Tibial nerve (tissue), 4 donors: ENCODE measurements at regions not wholly inside any gene's neighbourhood (a gene's known extent, or its start where the extent isn't known, plus 50 kb on each side); places are given as distances from the start of the nearest gene placed in this dataset.
"Not testable (repeated sequence)": the region's sequence is repeated elsewhere in the genome, so short reads cannot be mapped to it uniquely, and the experiment has no call there.

Experiments
- DNase-seq, 2 donors: peaks; one replicate each; pipeline ENCODE4 v3.0.0-alpha.2; 2019; ENCODE audit warnings: low spot score in 2 of 2
- H3K27ac ChIP-seq, 4 donors: fragments of 200-600 bp; sonication (generic) in 3 of 4; one replicate each; pipeline ENCODE4 v1.5.1; 2017 to 2019; ENCODE audit warnings: mild to moderate bottlenecking in 1 of 4
- H3K27me3 ChIP-seq, 2 donors: fragments of 200-600 bp; sonication (generic) in 1 of 2; one replicate each; pipeline versions ENCODE4 v1.5.1 to v1.6.0; 2017 to 2019
- H3K36me3 ChIP-seq, 3 donors: fragments of 200-600 bp; sonication (generic); one replicate each; pipeline ENCODE4 v1.5.1; 2018 to 2019
- H3K4me1 ChIP-seq, 4 donors: fragments of 200-600 bp; sonication (generic) in 3 of 4; one replicate each; pipeline ENCODE4 v1.5.1; 2017 to 2019
- H3K4me3 ChIP-seq, 4 donors: fragments of 200-600 bp; sonication (generic) in 3 of 4; one replicate each; pipeline ENCODE4 v1.5.1; 2017 to 2019; ENCODE audit warnings: mild to moderate bottlenecking in 1 of 4, moderate library complexity in 1 of 4
- H3K9me3 ChIP-seq, 4 donors: fragments of 200-600 bp; sonication (generic) in 3 of 4; one replicate each; pipeline ENCODE4 v1.5.1; 2017 to 2019
- EP300 ChIP-seq, 2 donors: sonication (generic); formaldehyde crosslinking; IDR thresholded peaks; one replicate each; pipeline ENCODE4 v1.6.1; 2017; ENCODE audit warnings: antibody characterized with exemption in 2 of 2, mild to moderate bottlenecking in 1 of 2
- POLR2A ChIP-seq, 2 donors: fragments of 450-650 bp; IDR thresholded peaks; one replicate each; pipeline ENCODE4 v1.6.1; 2017; ENCODE audit warnings: antibody characterized with exemption in 2 of 2, mild to moderate bottlenecking in 2 of 2, moderate library complexity in 2 of 2
- WGBS, 2 donors: methylation state at CpG; one replicate each; pipeline ENCODE4 v1.1.5; 2018; 5-methylcytosine and 5-hydroxymethylcytosine counted together
- TF ChIP-seq, protein P1 (sequence below), 5 experiments: fragments of 200-600 bp in 3 of 5; fragments of 450-650 bp in 2 of 5; sonication (generic) in 3 of 5; IDR thresholded peaks; one replicate each; pipeline ENCODE4 v1.5.1; 2016 to 2019; ENCODE audit warnings: antibody characterized with exemption in 5 of 5, mild to moderate bottlenecking in 3 of 5, moderate library complexity in 2 of 5

- DNase-seq: no peak
- H3K9me3 ChIP-seq: no peaks in the 10 kb centered on the region
- 92% methylated on average over 1 of the region's 1 CpG for WGBS, 2 donors
- no peaks in the 10 kb centered on the region for H3K27me3 ChIP-seq
- no peak overlapping the region for H3K4me3 ChIP-seq
- no peaks in the 10 kb centered on the region for H3K4me1 ChIP-seq
- no peaks in the 10 kb centered on the region for H3K36me3 ChIP-seq
- TF ChIP-seq EP300 (IDR thresholded peaks at IDR 0.05) (no peak), POLR2A (IDR thresholded peaks at IDR 0.05) (no peak)
- TF ChIP-seq, protein P1, sequence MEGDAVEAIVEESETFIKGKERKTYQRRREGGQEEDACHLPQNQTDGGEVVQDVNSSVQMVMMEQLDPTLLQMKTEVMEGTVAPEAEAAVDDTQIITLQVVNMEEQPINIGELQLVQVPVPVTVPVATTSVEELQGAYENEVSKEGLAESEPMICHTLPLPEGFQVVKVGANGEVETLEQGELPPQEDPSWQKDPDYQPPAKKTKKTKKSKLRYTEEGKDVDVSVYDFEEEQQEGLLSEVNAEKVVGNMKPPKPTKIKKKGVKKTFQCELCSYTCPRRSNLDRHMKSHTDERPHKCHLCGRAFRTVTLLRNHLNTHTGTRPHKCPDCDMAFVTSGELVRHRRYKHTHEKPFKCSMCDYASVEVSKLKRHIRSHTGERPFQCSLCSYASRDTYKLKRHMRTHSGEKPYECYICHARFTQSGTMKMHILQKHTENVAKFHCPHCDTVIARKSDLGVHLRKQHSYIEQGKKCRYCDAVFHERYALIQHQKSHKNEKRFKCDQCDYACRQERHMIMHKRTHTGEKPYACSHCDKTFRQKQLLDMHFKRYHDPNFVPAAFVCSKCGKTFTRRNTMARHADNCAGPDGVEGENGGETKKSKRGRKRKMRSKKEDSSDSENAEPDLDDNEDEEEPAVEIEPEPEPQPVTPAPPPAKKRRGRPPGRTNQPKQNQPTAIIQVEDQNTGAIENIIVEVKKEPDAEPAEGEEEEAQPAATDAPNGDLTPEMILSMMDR (IDR thresholded peaks at IDR 0.05): no peak
- H3K27ac ChIP-seq: no peak overlapping the region
Observed at GRCh38 chr13:90502153-90502552, 845.3 kb upstream of the MIR17HG start.

GRCh38 chr13:90502762-90503161 is 844.7 kb upstream of the MIR17HG start:
- Histone ChIP-seq H3K4me1 (no peaks in the 10 kb centered on the region), H3K36me3 (no peaks in the 10 kb centered on the region), H3K4me3 (no peak overlapping the region), H3K27me3 (no peaks in the 10 kb centered on the region), H3K27ac (no peak overlapping the region), H3K9me3 (no peaks in the 10 kb centered on the region)
- 43 to 55% methylated on average over 2 of the region's 2 CpGs for WGBS, 2 donors
- TF ChIP-seq EP300 (IDR thresholded peaks at IDR 0.05) (no peak), POLR2A (IDR thresholded peaks at IDR 0.05) (no peak)
- TF ChIP-seq, protein P1 (IDR thresholded peaks at IDR 0.05): no peak
- no peak for DNase-seq

DNA sequence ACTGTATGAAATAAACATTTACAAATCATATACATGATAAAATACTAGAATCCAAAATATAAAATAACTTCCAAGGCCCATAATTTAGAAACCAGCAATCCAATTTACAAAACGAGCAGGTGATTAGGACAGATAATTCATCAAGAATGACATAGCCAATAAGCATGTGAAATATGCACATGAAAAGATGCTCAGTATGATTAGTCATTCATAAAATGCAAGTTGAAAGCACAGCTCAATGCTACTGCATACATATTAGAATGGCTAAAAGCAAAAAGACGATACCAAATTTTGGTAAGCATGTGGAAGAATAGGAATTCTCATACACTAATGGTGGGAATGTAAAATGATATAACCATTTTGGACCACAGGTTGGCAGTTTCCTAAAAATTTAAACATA is 837.2 kb upstream of the MIR17HG start:
- DNase-seq: no peak
- TF ChIP-seq POLR2A (IDR thresholded peaks at IDR 0.05) (no peak), EP300 (IDR thresholded peaks at IDR 0.05) (no peak)
- TF ChIP-seq, protein P1 (IDR thresholded peaks at IDR 0.05): no peak
- WGBS, 2 donors: 93 to 94% methylated on average over 2 of the region's 2 CpGs
- no peaks in the 10 kb centered on the region for H3K36me3 ChIP-seq
- H3K4me3 ChIP-seq: no peak overlapping the region
- no peaks in the 10 kb centered on the region for H3K27me3 ChIP-seq
- no peak overlapping the region for H3K27ac ChIP-seq
- H3K4me1 ChIP-seq: no peaks in the 10 kb centered on the region
- H3K9me3 ChIP-seq: no peaks in the 10 kb centered on the region

DNA sequence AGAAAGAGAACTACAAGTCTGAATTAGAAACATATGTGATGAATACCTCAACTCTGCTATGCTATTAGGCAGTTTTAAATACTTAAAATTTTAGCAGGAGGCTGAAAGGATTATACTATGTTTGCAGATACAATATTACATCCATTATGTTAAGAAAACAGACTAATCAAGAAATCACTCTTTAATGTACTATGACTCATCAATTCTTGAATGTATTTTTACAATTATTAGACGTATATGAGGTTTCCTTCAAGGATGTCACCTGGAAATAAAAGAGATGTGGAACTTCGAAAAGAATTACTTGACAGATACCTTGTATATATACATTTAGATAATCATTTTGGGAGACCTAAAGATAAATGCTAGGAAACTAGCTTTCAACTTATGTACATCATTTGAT is 835.6 kb upstream of the MIR17HG start:
- H3K9me3 ChIP-seq: no peaks in the 10 kb centered on the region
- DNase-seq: no peak
- no peak overlapping the region for H3K4me3 ChIP-seq
- no peaks in the 10 kb centered on the region for H3K27me3 ChIP-seq
- H3K4me1 ChIP-seq: no peaks in the 10 kb centered on the region
- H3K36me3 ChIP-seq: no peaks in the 10 kb centered on the region
- H3K27ac ChIP-seq: no peak overlapping the region
- TF ChIP-seq, protein P1 (IDR thresholded peaks at IDR 0.05): no peak
- no peak for TF ChIP-seq POLR2A (IDR thresholded peaks at IDR 0.05)
- TF ChIP-seq EP300 (IDR thresholded peaks at IDR 0.05): no peak
- 70 to 74% methylated on average over 2 of the region's 2 CpGs for WGBS, 2 donors

- H3K36me3 ChIP-seq, DNase-seq, H3K27me3 ChIP-seq, H3K9me3 ChIP-seq, H3K4me3 ChIP-seq, H3K4me1 ChIP-seq, H3K27ac ChIP-seq: not testable (repeated sequence)
- WGBS, 2 donors: 91 to 93% methylated on average over 12 of the region's 12 CpGs
Observed at GRCh38 chr13:90514712-90515111, 832.8 kb upstream of the MIR17HG start.

GRCh38 chr13:90518417-90518816 is 829.1 kb upstream of the MIR17HG start:
- H3K4me3 ChIP-seq: no peak overlapping the region
- no peak for TF ChIP-seq POLR2A (IDR thresholded peaks at IDR 0.05)
- no peak for TF ChIP-seq EP300 (IDR thresholded peaks at IDR 0.05)
- TF ChIP-seq, protein P1 (IDR thresholded peaks at IDR 0.05): no peak
- DNase-seq: no peak
- no peaks in the 10 kb centered on the region for H3K36me3 ChIP-seq
- no peaks in the 10 kb centered on the region for H3K27me3 ChIP-seq
- no peak overlapping the region for H3K27ac ChIP-seq
- peaks cover 0 to 13% (median 0%) of the 10 kb centered on the region in 4 donors for H3K9me3 ChIP-seq
- no peaks in the 10 kb centered on the region for H3K4me1 ChIP-seq
